GM18858 (cell line): ENCODE measurements at regions not wholly inside any gene's neighbourhood (a gene's known extent, or its start where the extent isn't known, plus 50 kb on each side); places are given as distances from the start of the nearest gene placed in this dataset.
"Not testable (repeated sequence)": the region's sequence is repeated elsewhere in the genome, so short reads cannot be mapped to it uniquely, and the experiment has no call there.

Source experiments
- ATAC-seq: cut with Tn5 transposase; IDR thresholded peaks from one replicate; pipeline ENCODE4 v1.9.1; 2021; ENCODE audit not compliant: unreplicated experiment

DNA sequence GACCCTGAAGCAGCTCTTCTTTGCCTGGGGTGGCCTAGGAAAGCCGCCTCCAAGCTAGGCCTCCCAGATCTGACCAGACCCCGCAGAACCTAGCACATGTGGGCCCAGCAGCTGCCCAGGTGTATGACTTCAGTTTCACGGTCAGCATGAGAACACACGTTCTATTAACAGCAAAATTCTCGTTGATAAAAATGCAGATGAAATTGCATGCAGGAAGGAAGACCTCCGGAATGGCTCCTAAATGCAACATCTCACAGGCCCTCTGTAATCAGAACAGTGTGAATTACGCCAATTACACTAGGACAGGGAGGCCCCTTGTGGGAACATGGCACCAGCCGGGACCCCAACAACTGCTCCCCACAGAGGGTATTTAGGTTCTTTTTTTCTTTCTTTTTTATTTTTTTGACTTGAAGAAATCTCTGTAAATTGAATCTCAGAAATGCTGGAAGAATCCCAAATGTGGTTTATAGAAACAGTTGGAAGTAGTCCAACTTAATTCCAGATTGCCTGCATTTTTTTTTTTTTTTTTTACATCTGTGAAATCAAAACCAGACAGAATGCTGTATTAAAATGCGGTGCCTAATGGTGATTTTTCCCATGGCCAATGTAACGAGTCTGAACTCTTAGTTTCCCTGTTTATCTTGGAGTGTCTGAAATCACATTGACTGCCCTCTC, 185.1 kb downstream of the NPIPB11 start:
- not testable (repeated sequence) for ATAC-seq

- not testable (repeated sequence) for ATAC-seq
Measured at GRCh38 chr16:29220647-29221191, 185.8 kb downstream of the NPIPB11 start.

DNA sequence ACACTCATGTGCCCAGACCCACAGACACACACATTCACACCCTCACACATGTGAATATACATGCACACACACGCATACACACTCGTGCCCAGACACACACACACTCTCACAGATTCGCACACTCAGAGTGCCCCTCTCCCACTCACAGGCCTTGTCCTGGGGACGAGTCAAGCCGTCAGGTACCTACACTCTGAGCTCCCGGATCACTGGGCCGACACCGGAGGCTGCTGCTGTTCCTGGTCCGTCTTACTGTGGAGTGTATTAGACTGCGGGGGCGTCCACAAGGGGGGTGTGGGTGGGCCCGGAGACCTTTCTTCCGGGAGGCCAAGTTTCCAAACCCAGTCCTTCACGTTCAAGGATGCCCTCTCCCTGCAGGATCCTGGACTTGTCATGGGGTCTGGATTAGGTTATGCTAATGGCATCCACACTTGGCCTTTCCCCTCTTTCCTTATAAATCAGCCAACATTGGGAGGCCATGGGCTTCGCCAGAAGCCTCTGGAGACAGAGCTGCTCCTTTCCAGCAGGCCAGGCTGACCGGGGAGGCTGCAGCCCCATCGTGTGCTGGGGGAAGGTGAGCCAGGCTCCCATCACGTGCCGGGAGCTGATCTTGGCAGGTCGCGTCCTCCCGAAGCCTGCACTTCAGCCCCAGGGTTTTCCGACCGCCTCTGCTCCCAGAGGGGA, 186.4 kb downstream of the NPIPB11 start:
- ATAC-seq, result not testable (repeated sequence)

- not testable (repeated sequence) for ATAC-seq
Measured at GRCh38 chr16:29219562-29219961, 186.9 kb downstream of the NPIPB11 start.

GRCh38 chr16:29218649-29219048, 187.9 kb downstream of the NPIPB11 start:
- not testable (repeated sequence) for ATAC-seq

DNA sequence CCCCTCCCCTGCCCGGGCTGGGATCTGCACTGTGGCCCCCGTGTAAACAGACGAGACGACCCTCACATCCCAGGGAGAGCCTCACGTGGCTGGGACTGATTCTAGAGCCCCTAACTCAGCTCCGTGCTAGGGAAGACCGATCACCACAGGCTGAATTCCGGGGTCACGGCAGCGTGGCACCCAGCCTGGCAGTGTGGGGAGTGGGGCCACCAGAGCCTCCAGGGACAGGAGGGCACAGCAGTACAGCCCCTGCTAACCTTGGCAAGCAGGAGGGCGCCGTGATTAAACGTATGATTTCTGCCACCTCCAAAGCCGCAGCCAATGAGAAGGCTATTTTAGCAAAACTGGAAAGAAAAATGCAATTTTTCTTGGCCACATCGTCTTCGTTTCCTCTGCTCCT, 188.3 kb downstream of the NPIPB11 start:
- ATAC-seq, result not testable (repeated sequence)

- not testable (repeated sequence) for ATAC-seq
Measured at GRCh38 chr16:29217752-29218126, 188.8 kb downstream of the NPIPB11 start.

DNA sequence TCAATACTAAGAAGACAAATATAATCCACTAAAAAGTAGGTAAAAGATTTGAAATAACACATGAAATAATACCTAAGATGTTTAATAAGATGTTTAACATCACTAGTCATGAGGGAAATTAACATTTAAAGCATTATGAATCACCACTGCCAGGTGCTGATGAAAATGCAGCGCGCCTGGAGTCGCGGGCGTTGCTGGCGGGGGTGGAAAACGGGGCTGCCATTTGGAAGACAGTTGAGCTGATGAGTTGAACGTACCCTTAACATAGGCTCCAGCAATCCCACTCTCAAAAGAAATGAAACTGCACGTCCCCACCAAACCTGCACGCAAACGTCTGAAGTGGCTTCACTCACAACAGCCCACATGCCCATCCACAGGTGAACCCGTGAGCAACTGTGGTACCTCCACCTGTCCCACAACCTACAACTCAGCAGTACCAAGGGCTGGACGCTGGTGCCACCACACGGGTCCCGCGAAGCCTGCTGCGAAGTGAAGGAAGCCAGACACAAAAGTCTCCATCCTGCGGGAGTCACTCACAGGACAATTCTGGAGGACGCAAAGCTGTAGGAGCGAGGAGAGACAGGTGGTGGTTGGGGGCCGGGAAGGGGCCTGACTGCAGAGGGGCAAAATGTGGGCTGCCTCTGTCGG, 189.3 kb downstream of the NPIPB11 start:
- ATAC-seq, result not testable (repeated sequence)

DNA sequence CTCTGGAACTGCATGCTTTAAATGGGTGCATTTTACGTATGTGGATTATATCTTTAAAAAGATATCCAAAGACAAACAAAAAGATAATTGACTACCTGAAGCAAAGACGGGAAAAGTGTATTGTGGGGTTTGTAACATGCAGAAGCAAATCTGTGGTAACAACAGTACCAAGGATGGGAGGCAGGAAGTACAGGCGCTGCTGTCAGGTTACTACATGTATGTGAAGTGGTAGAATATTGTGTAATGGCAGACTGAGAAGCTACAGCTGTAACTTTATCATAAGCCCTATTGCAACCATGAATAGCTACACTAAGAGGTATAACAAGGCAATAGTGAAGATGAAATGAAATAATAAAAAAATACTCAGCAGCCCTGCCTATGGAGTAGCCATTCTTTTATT, 192.7 kb downstream of the NPIPB11 start:
- ATAC-seq, result not testable (repeated sequence)

DNA sequence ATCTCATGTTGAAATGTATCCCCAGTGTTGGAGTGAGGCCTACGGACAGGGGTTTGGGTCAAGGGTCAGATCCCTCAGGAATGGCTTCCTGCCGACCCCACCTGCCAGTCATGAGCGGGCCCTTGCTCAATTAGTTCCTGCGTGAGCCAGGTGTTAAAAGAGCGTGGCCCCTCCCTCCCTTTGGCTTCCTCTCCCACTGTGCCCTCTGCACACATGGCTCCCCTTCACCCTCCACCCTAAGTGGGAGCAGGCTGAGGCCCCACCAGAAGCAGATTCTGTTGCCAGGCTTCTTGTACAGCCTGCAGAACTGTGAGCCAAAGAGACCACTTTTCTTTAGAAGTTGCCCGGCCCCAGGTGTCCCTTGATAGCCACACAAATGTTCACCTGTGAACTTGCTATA, 193.3 kb downstream of the NPIPB11 start:
- ATAC-seq, result not testable (repeated sequence)

DNA sequence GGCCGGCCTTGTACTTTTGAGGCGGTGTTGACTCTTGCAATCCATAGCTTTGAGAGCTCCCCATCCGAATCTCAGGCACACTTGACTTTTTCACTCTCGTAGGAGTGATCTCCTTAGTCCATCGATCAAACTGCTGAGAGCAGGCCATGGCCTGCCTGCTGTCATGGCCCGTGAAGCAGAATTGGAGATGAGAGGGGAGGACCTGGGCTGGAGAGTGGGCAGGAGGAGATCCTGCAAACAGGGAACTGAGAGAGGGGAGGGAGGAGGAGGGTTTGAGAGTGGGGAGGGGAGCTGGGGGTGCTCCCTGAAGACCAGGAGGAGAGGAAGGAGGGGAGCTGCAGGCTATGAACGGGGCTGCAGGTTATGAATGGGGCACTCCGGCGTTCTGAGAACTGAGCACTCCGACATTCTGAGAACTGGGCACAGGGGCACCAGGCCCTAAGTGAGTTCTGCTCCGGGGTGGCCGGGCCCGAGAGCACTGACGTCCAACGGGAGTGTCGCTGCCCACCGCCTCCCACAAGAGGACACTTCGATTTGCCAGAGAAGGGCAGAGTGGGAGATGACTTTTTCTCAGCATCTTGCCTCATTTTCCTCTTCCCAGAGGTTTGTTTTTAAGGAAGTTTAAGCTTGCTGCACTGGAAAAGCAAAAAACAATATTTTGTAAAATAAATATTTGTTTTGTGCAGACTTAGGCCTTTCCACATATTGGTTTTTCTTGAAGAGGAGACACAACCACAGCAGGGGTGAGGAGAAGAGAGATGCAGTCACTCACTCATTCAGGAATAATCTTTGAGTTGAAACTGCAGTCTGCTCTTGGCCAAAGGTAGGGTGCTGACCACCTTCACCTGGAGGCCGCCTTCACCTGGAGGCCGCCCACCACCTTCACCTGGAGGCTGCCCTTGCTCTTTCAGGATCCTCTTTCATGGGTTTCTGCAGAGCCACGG, 194.2 kb downstream of the NPIPB11 start:
- ATAC-seq, result not testable (repeated sequence)

GRCh38 chr16:29211456-29211855, 195.1 kb downstream of the NPIPB11 start:
- ATAC-seq, result not testable (repeated sequence)

DNA sequence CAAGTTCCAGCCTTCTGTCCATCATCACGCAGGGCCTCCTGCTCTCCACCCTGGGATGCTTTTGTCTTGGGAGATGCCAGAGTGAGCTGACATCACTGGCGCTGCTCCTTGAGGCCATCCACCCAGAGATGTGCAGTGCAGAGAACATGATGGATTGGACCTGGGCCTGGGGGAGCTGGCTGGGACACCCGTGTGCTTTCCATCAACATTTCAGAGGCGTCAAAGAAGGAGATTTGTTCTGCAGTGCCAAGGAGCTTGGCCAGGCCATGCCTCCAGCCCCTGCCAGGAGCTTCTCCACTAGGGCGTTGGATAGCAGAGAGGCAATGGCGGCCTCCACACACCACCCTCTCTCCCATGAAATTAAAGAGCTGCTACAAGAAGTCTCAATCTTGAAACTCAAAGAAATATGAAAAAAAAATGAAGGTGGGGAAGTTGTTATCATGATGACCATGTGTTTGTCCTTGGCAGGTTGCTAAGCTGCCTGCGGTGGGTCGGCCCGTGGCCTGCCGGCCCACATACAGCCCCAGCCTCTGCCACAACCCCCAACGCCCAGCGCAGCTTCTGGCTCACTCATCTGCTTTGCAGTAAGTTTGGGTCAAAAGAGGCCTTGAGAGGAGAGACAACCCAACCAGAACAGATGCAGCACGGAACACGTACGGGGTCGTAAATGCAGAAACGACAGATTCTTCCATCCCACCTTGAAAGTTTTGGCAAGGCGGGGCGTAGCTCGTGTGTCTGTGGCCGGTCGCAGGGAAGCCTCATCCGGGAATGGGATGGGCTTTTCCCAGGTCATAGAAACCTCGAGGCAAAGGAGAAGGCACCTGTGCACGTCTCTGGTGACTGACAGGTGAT, 196.0 kb downstream of the NPIPB11 start:
- not testable (repeated sequence) for ATAC-seq

- not testable (repeated sequence) for ATAC-seq
Measured at GRCh38 chr16:29206120-29206519, 200.4 kb downstream of the NPIPB11 start.

GRCh38 chr16:29205151-29205550, 201.4 kb downstream of the NPIPB11 start:
- ATAC-seq, result not testable (repeated sequence)

- no peak for ATAC-seq
Measured at GRCh38 chr16:29204806-29205135, 201.7 kb downstream of the NPIPB11 start.

- not testable (repeated sequence) for ATAC-seq
Measured at GRCh38 chr16:29203933-29204805, 202.3 kb downstream of the NPIPB11 start.

GRCh38 chr16:29203046-29203932, 203.2 kb downstream of the NPIPB11 start:
- ATAC-seq, result not testable (repeated sequence)
